Esophagus muscularis mucosa (tissue), 4 donors: ENCODE measurements at regions not wholly inside any gene's neighbourhood (a gene's known extent, or its start where the extent isn't known, plus 50 kb on each side); places are given as distances from the start of the nearest gene placed in this dataset.

Experiments
- CTCF ChIP-seq, 3 experiments: fragments of 200-600 bp in 2 of 3; fragments of 450-650 bp in 1 of 3; sonication (generic) in 2 of 3; IDR thresholded peaks; one replicate each; pipeline ENCODE4 v1.5.1; 2017 to 2019; ENCODE audit warnings: antibody characterized with exemption in 3 of 3, mild to moderate bottlenecking in 2 of 3, moderate library complexity in 1 of 3
- EP300 ChIP-seq: sonication (generic); formaldehyde crosslinking; IDR thresholded peaks from one replicate; pipeline ENCODE4 v1.6.1; 2017; ENCODE audit warnings: antibody characterized with exemption
- POLR2A ChIP-seq: fragments of 450-650 bp; IDR thresholded peaks from one replicate; pipeline ENCODE4 v1.6.1; 2017; ENCODE audit warnings: antibody characterized with exemption, moderate library complexity, mild to moderate bottlenecking, low read depth
- POLR2AphosphoS5 ChIP-seq, 2 donors: sonication (generic); formaldehyde crosslinking; IDR thresholded peaks; one replicate each; pipeline ENCODE4 v1.6.1; 2017; ENCODE audit warnings: antibody characterized with exemption in 2 of 2

DNA sequence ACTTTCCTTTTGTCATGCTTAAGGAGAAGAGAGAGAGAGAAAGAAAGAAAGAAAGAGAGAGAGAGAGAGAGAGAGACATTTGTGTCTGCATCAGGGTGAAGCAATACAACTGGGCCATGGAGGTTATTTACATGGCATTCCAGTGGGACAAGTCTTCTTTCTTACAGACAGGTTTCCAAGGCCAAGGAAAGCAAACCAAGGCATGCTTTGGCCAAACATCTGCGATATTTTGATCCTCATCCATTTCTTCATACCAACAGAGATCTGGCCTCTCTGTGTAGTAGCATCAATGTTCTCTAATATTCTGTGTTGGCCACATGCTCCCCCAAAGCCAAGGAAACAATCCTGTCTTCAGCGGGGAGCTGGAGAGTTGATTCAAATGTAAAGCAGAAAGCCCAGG is 292.1 kb downstream of the SETD4 start:
- TF ChIP-seq CTCF (IDR thresholded peaks at IDR 0.05) (no peak), POLR2AphosphoS5 (IDR thresholded peaks at IDR 0.05) (no peak), POLR2A (no peak), EP300 (no peak)
